H1 (cell line): ENCODE measurements at regions not wholly inside any gene's neighbourhood (a gene's known extent, or its start where the extent isn't known, plus 50 kb on each side); places are given as distances from the start of the nearest gene placed in this dataset.

Experiments
- CTCF ChIA-PET: fragments of 300-600 bp; sonication (Branson Sonifier 250); formaldehyde crosslinking; loops from one replicate; lab custom pipeline; 2021; ENCODE audit not compliant: partially characterized antibody; lab: Charles Lee
- POLR2A ChIA-PET: fragments of 300-600 bp; sonication (Branson Sonifier 250); formaldehyde crosslinking; loops from one replicate; lab custom pipeline; 2021; ENCODE audit warnings: inconsistent platforms; ENCODE audit not compliant: partially characterized antibody; lab: Charles Lee
- DNase-seq, 2 experiments: peaks; one replicate each; pipeline versions ENCODE4 v3.0.0 to v3.0.0-alpha.2; 2010 to 2022; ENCODE audit warnings: low spot score in 2 of 2, low read depth in 1 of 2, mixed read lengths in 1 of 2
- FAIRE-seq: peaks from 2 replicates; lab custom pipeline; 2011; peaks lifted over from hg19 to GRCh38; lab: Jason Lieb, UNC
- H2AFZ ChIP-seq: 2 replicates; pipeline ENCODE4 v1.8.1; 2012; ENCODE audit warnings: low read length, inconsistent platforms
- H2AK5ac ChIP-seq: 2 replicates; pipeline ENCODE4 v1.6.1; 2013; ENCODE audit warnings: low read depth, low read length
- H2BK120ac ChIP-seq: replicated peaks from 2 replicates; pipeline ENCODE3; 2013; ENCODE audit warnings: low read depth, low read length, inconsistent platforms
- H2BK12ac ChIP-seq: 2 replicates; pipeline ENCODE4 v1.6.1; 2013; ENCODE audit warnings: low read depth, low read length
- H2BK15ac ChIP-seq: 2 replicates; pipeline ENCODE4 v1.6.1; 2013; ENCODE audit warnings: low read length
- H2BK20ac ChIP-seq: 2 replicates; pipeline ENCODE4 v1.6.1; 2013; ENCODE audit warnings: low read length
- H2BK5ac ChIP-seq: 2 replicates; pipeline ENCODE4 v1.6.1; 2013; ENCODE audit warnings: low read depth, low read length
- H3K14ac ChIP-seq: 2 replicates; pipeline ENCODE4 v1.6.1; 2013; ENCODE audit warnings: inconsistent platforms; ENCODE audit not compliant: insufficient read length
- H3K18ac ChIP-seq: 2 replicates; pipeline ENCODE4 v1.6.1; 2013; ENCODE audit warnings: low read length; ENCODE audit errors: extremely low read depth
- H3K23ac ChIP-seq: 2 replicates; pipeline ENCODE4 v1.6.1; 2013; ENCODE audit warnings: inconsistent platforms; ENCODE audit not compliant: insufficient read length
- H3K23me2 ChIP-seq: 2 replicates; pipeline ENCODE4 v1.6.1; 2013; ENCODE audit warnings: low read depth, low read length
- H3K27ac ChIP-seq: 2 replicates; pipeline ENCODE4 v1.6.1; 2011; ENCODE audit warnings: low read depth, low read length, inconsistent platforms
- H3K27me3 ChIP-seq, 4 experiments: replicated peaks in 1 of 4; 1 replicate in 1 of 4; 2 replicates in 3 of 4; pipeline versions ENCODE4 v1.6.1 to v1.8.1; 2011 to 2013; ENCODE audit warnings: low read length in 3 of 4, mild to moderate bottlenecking in 3 of 4, inconsistent platforms in 2 of 4, mixed read lengths in 2 of 4, moderate library complexity in 1 of 4; ENCODE audit not compliant: control insufficient read depth in 3 of 4, insufficient read depth in 3 of 4; ENCODE audit errors: extremely low read depth in 1 of 4
- H3K36me3 ChIP-seq, 4 experiments: 2 replicates each; pipeline versions ENCODE4 v1.6.1 to v1.8.1; 2011 to 2013; ENCODE audit warnings: mild to moderate bottlenecking in 4 of 4, low read length in 3 of 4, moderate library complexity in 2 of 4, control low read depth in 1 of 4, inconsistent platforms in 1 of 4; ENCODE audit not compliant: insufficient read depth in 4 of 4, control insufficient read depth in 2 of 4
- H3K4ac ChIP-seq: replicated peaks from 2 replicates; pipeline ENCODE3; 2013; ENCODE audit warnings: low read length, low read depth, mixed read lengths, inconsistent platforms; ENCODE audit not compliant: insufficient read length
- H3K4me1 ChIP-seq, 4 experiments: replicated peaks in 1 of 4; 1 replicate in 1 of 4; 2 replicates in 3 of 4; pipeline versions ENCODE4 v1.6.1 to v1.8.1; 2011 to 2013; ENCODE audit warnings: low read length in 3 of 4, inconsistent platforms in 2 of 4, mixed read lengths in 1 of 4; ENCODE audit not compliant: insufficient read depth in 4 of 4, control insufficient read depth in 3 of 4
- H3K4me2 ChIP-seq, 2 experiments: 2 replicates each; pipeline versions ENCODE4 v1.6.1 to v1.8.1; 2011 to 2013; ENCODE audit warnings: low read depth in 2 of 2, low read length in 2 of 2, control low read depth in 1 of 2, inconsistent platforms in 1 of 2, mild to moderate bottlenecking in 1 of 2; ENCODE audit not compliant: insufficient read depth in 1 of 2
- H3K4me3 ChIP-seq, 4 experiments: fragments of 200-600, 300-600 bp in 1 of 4; sonication (generic), shearing (Covaris generic), sonication (Bioruptor Twin) in 1 of 4; 2 replicates each; pipeline versions ENCODE4 v1.5.1 to v1.8.1; 2011 to 2016; ENCODE audit warnings: low read length in 4 of 4, low read depth in 3 of 4, control low read depth in 2 of 4, inconsistent platforms in 2 of 4, mild to moderate bottlenecking in 2 of 4, mixed read lengths in 1 of 4, moderate library complexity in 1 of 4; ENCODE audit not compliant: insufficient read depth in 2 of 4; ENCODE audit errors: extremely low read depth in 1 of 4
- H3K56ac ChIP-seq: replicated peaks from 2 replicates; pipeline ENCODE3; 2013; ENCODE audit warnings: low read depth, mild to moderate bottlenecking, mixed read lengths, low read length, inconsistent platforms; ENCODE audit not compliant: insufficient read length
- H3K79me1 ChIP-seq: 2 replicates; pipeline ENCODE4 v1.6.1; 2013; ENCODE audit warnings: low read depth, low read length, control low read depth
- H3K79me2 ChIP-seq, 2 experiments: 2 replicates each; pipeline versions ENCODE4 v1.6.1 to v1.8.1; 2012 to 2013; ENCODE audit warnings: low read length in 2 of 2, mild to moderate bottlenecking in 2 of 2, inconsistent platforms in 1 of 2; ENCODE audit not compliant: insufficient read depth in 2 of 2, control insufficient read depth in 1 of 2
- H3K9ac ChIP-seq, 4 experiments: replicated peaks in 1 of 4; 1 replicate in 1 of 4; 2 replicates in 3 of 4; pipeline versions ENCODE4 v1.6.1 to v1.8.1; 2011 to 2013; ENCODE audit warnings: low read depth in 3 of 4, low read length in 3 of 4, control low read depth in 2 of 4, mild to moderate bottlenecking in 2 of 4, moderate library complexity in 2 of 4, inconsistent platforms in 1 of 4; ENCODE audit errors: extremely low read depth in 1 of 4
- H3K9me3 ChIP-seq, 2 experiments: 2 replicates each; pipeline versions ENCODE4 v1.6.1 to v1.8.1; 2012 to 2013; ENCODE audit warnings: mild to moderate bottlenecking in 2 of 2, moderate library complexity in 2 of 2, control low read depth in 1 of 2, inconsistent platforms in 1 of 2, low read depth in 1 of 2, low read length in 1 of 2, mixed read lengths in 1 of 2; ENCODE audit not compliant: insufficient read depth in 2 of 2
- H4K20me1 ChIP-seq, 2 experiments: replicated peaks in 1 of 2; 2 replicates each; pipeline versions ENCODE3 to v1.8.1; 2011 to 2013; ENCODE audit warnings: inconsistent platforms in 2 of 2, low read length in 2 of 2, mild to moderate bottlenecking in 1 of 2; ENCODE audit not compliant: insufficient read depth in 2 of 2, control insufficient read depth in 1 of 2
- H4K5ac ChIP-seq: 2 replicates; pipeline ENCODE4 v1.6.1; 2013; ENCODE audit warnings: low read length, low read depth, mixed read lengths, inconsistent platforms; ENCODE audit not compliant: insufficient read length
- H4K8ac ChIP-seq: 2 replicates; pipeline ENCODE4 v1.8.0; 2013; ENCODE audit warnings: mild to moderate bottlenecking, moderate library complexity, low read length, inconsistent platforms; ENCODE audit not compliant: insufficient read depth; ENCODE audit errors: extremely low read depth
- H4K91ac ChIP-seq: replicated peaks from 2 replicates; pipeline ENCODE3; 2013; ENCODE audit warnings: low read length, mixed read lengths, inconsistent platforms; ENCODE audit not compliant: insufficient read length
- ASH2L ChIP-seq: fragments of 200-600, 300-600 bp; sonication (generic); IDR thresholded peaks from one replicate; pipeline ENCODE4 v1.7.1; 2017; ENCODE audit warnings: low read length
- BACH1 ChIP-seq: IDR thresholded peaks from 2 replicates; pipeline ENCODE4 v1.6.1; 2012; ENCODE audit warnings: low read length, improper control_type of control experiment
- CEBPB ChIP-seq: IDR thresholded peaks from 2 replicates; pipeline ENCODE4 v1.6.1; 2012; ENCODE audit warnings: low read depth, low read length
- POLR2A ChIP-seq, 2 experiments: IDR thresholded peaks; 1 replicate in 1 of 2; 2 replicates in 1 of 2; pipeline ENCODE4 v1.6.1; 2011; ENCODE audit warnings: low read depth in 2 of 2, low read length in 2 of 2, mild to moderate bottlenecking in 2 of 2; ENCODE audit errors: control extremely low read depth in 1 of 2
- RNF2 ChIP-seq: fragments of 200-900, 300-1000 bp; sonication (generic); IDR thresholded peaks from 2 replicates; pipeline ENCODE4 v1.7.1; 2016; ENCODE audit warnings: borderline replicate concordance, low read depth, mild to moderate bottlenecking, antibody characterized with exemption, low read length; ENCODE audit not compliant: poor library complexity, severe bottlenecking; ENCODE audit errors: missing control alignments
- RXRA ChIP-seq: IDR thresholded peaks from 2 replicates; pipeline ENCODE4 v1.6.1; 2011; ENCODE audit warnings: low read depth, mild to moderate bottlenecking, low read length, moderate library complexity; ENCODE audit not compliant: insufficient read depth
- SAP30 ChIP-seq: fragments of 300-600 bp; sonication (generic); IDR thresholded peaks from 2 replicates; pipeline ENCODE4 v1.7.1; 2012; ENCODE audit warnings: low read length, moderate library complexity, mild to moderate bottlenecking, inconsistent platforms; ENCODE audit not compliant: insufficient read depth, insufficient replicate concordance
- SIRT6 ChIP-seq: IDR thresholded peaks from one replicate; pipeline ENCODE4 v1.7.1; 2012; ENCODE audit warnings: low read length, inconsistent platforms
- SP4 ChIP-seq: IDR thresholded peaks from 2 replicates; pipeline ENCODE4 v1.6.1; 2012; ENCODE audit warnings: low read length, inconsistent platforms
- TBP ChIP-seq: IDR thresholded peaks from 2 replicates; pipeline ENCODE4 v1.6.1; 2011; ENCODE audit warnings: low read depth, low read length, improper control_type of control experiment
- TCF12 ChIP-seq: IDR thresholded peaks from 2 replicates; pipeline ENCODE4 v1.6.1; 2011; ENCODE audit warnings: low read depth, mild to moderate bottlenecking, low read length
- WGBS, 2 experiments: shearing (Covaris generic) in 1 of 2; methylation state at CpG; one replicate each; pipeline versions ENCODE4 v1.1.6 to v1.1.7; 2013 to 2015; ENCODE audit warnings: low lambda C conversion rate in 2 of 2, mixed read lengths in 2 of 2, inconsistent platforms in 1 of 2, low coverage in 1 of 2, missing lambda C conversion rate in 1 of 2; ENCODE audit not compliant: insufficient replicate concordance in 2 of 2, insufficient coverage in 1 of 2, insufficient read length in 1 of 2; ENCODE audit errors: extremely low coverage in 1 of 2, missing lambda C conversion rate in 1 of 2; 5-methylcytosine and 5-hydroxymethylcytosine counted together
- TF ChIP-seq, protein P1 (sequence below), 3 experiments: IDR thresholded peaks; 1 replicate in 2 of 3; 2 replicates in 1 of 3; pipeline versions ENCODE4 v1.5.1 to v1.6.1; 2011; ENCODE audit warnings: low read length in 3 of 3, mild to moderate bottlenecking in 3 of 3, inconsistent platforms in 2 of 3, low read depth in 1 of 3, moderate library complexity in 1 of 3; ENCODE audit not compliant: insufficient read depth in 1 of 3; ENCODE audit errors: control extremely low read depth in 1 of 3
- TF ChIP-seq, protein P2 (sequence below): IDR thresholded peaks from 2 replicates; pipeline ENCODE4 v1.6.1; 2012; ENCODE audit warnings: inconsistent platforms

- no peak overlapping the region for H2BK20ac ChIP-seq
- H3K4me3 ChIP-seq: no peak overlapping the region
- H2AK5ac ChIP-seq: no peak overlapping the region
- H4K20me1 ChIP-seq: no peaks in the 10 kb centered on the region
- no peak overlapping the region for H4K8ac ChIP-seq
- H4K91ac ChIP-seq: no peak overlapping the region
- POLR2A ChIA-PET: no interaction called here
- peaks cover 0 to 1% (median 0%) of the 10 kb centered on the region in 4 experiments; a peak in 1 of 7 replicates for H3K27me3 ChIP-seq
- no peak overlapping the region for H2BK120ac ChIP-seq
- no peak overlapping the region for H3K4me2 ChIP-seq
- no peak overlapping the region for H2BK15ac ChIP-seq
- H3K9me3 ChIP-seq: no peaks in the 10 kb centered on the region
- H3K79me1 ChIP-seq: no peaks in the 10 kb centered on the region
- TF ChIP-seq SIRT6 (no peak), TBP (no peak), SP4 (no peak), RNF2 (no peak), ASH2L (no peak), TCF12 (no peak), BACH1 (no peak), POLR2A (IDR thresholded peaks at IDR 0.05; ENCODE audit: control extremely low read depth in 1 of 2, low read depth in 2 of 2, low read length in 2 of 2) (no peak), RXRA (no peak), SAP30 (no peak), CEBPB (no peak)
- TF ChIP-seq, protein P1, sequence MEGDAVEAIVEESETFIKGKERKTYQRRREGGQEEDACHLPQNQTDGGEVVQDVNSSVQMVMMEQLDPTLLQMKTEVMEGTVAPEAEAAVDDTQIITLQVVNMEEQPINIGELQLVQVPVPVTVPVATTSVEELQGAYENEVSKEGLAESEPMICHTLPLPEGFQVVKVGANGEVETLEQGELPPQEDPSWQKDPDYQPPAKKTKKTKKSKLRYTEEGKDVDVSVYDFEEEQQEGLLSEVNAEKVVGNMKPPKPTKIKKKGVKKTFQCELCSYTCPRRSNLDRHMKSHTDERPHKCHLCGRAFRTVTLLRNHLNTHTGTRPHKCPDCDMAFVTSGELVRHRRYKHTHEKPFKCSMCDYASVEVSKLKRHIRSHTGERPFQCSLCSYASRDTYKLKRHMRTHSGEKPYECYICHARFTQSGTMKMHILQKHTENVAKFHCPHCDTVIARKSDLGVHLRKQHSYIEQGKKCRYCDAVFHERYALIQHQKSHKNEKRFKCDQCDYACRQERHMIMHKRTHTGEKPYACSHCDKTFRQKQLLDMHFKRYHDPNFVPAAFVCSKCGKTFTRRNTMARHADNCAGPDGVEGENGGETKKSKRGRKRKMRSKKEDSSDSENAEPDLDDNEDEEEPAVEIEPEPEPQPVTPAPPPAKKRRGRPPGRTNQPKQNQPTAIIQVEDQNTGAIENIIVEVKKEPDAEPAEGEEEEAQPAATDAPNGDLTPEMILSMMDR (IDR thresholded peaks at IDR 0.05; ENCODE audit: control extremely low read depth in 1 of 3, insufficient read depth in 1 of 3, low read depth in 1 of 3, low read length in 3 of 3): no peak
- TF ChIP-seq, protein P2, sequence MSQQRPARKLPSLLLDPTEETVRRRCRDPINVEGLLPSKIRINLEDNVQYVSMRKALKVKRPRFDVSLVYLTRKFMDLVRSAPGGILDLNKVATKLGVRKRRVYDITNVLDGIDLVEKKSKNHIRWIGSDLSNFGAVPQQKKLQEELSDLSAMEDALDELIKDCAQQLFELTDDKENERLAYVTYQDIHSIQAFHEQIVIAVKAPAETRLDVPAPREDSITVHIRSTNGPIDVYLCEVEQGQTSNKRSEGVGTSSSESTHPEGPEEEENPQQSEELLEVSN: no peak
- no peak overlapping the region for H2AFZ ChIP-seq
- no peak overlapping the region for H3K56ac ChIP-seq
- no peak overlapping the region for H3K14ac ChIP-seq
- no peaks in the 10 kb centered on the region for H3K79me2 ChIP-seq
- H3K9ac ChIP-seq: no peak overlapping the region
- H3K23ac ChIP-seq: no peak overlapping the region
- no peak overlapping the region for H3K18ac ChIP-seq
- H2BK5ac ChIP-seq: no peak overlapping the region
- no peaks in the 10 kb centered on the region for H3K4me1 ChIP-seq
- DNase-seq (no peak), FAIRE-seq (no peak)
- WGBS, 2 experiments: 90% methylated on average over 3 of the region's 3 CpGs; no CpG with 5 or more reads in 1 of the 2 experiments
- no peaks in the 10 kb centered on the region for H3K36me3 ChIP-seq
- CTCF ChIA-PET: interaction anchor here (0.7 kb wide), 1 partner anchor 203 kb away, joined by 3 read pairs; no protein-coding TSS in a partner anchor
- H3K4ac ChIP-seq: no peak overlapping the region
- no peak overlapping the region for H4K5ac ChIP-seq
- H3K23me2 ChIP-seq: no peaks in the 10 kb centered on the region
- no peak overlapping the region for H2BK12ac ChIP-seq
- H3K27ac ChIP-seq: no peak overlapping the region
Measured at GRCh38 chr2:38200598-38200997, 124.6 kb upstream of the CYP1B1 start.
